Astrocyte of the spinal cord (primary cell): ENCODE measurements at regions not wholly inside any gene's neighbourhood (a gene's known extent, or its start where the extent isn't known, plus 50 kb on each side); places are given as distances from the start of the nearest gene placed in this dataset.

ENCODE experiments used
- DNase-seq: peaks from one replicate; pipeline ENCODE4 v3.0.0; 2011; ENCODE audit warnings: low read depth, low spot score
- H3K4me3 ChIP-seq: 2 replicates; pipeline ENCODE4 v1.5.1; 2011; ENCODE audit warnings: low read depth, mild to moderate bottlenecking, low read length, moderate library complexity
- in situ Hi-C: cut with HindIII; loops from 2 replicates; pipeline ENCODE4 v1.10.0; 2017; ENCODE audit warnings: low sequenced_read_pairs
- TF ChIP-seq, protein P1 (sequence below): IDR thresholded peaks from 2 replicates; pipeline ENCODE4 v1.5.1; 2012; ENCODE audit warnings: low read depth, mild to moderate bottlenecking, low read length, inconsistent platforms

DNA sequence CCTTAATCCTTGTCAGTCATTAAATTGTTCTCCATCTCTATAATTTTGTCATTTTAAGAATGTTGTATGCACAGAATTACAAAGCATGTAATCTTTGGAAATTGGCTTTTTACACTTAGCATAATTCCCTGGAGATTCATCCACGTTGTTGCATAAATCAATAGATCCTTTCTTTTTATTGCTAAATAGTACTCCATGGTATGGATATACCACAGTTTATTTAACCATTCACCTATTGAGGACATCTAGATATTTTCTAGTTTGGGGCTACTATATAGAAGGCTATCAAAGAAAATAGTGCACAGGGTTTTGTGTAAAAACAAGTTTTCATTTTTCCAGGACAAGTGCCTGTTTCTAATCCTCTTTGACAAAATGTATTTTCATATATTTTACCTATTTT, 523.6 kb upstream of the KLF12 start:
- no peak for DNase-seq
- in situ Hi-C loops = no loop called here
- H3K4me3 ChIP-seq = no peak overlapping the region
- TF ChIP-seq, protein P1, sequence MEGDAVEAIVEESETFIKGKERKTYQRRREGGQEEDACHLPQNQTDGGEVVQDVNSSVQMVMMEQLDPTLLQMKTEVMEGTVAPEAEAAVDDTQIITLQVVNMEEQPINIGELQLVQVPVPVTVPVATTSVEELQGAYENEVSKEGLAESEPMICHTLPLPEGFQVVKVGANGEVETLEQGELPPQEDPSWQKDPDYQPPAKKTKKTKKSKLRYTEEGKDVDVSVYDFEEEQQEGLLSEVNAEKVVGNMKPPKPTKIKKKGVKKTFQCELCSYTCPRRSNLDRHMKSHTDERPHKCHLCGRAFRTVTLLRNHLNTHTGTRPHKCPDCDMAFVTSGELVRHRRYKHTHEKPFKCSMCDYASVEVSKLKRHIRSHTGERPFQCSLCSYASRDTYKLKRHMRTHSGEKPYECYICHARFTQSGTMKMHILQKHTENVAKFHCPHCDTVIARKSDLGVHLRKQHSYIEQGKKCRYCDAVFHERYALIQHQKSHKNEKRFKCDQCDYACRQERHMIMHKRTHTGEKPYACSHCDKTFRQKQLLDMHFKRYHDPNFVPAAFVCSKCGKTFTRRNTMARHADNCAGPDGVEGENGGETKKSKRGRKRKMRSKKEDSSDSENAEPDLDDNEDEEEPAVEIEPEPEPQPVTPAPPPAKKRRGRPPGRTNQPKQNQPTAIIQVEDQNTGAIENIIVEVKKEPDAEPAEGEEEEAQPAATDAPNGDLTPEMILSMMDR = no peak

DNA sequence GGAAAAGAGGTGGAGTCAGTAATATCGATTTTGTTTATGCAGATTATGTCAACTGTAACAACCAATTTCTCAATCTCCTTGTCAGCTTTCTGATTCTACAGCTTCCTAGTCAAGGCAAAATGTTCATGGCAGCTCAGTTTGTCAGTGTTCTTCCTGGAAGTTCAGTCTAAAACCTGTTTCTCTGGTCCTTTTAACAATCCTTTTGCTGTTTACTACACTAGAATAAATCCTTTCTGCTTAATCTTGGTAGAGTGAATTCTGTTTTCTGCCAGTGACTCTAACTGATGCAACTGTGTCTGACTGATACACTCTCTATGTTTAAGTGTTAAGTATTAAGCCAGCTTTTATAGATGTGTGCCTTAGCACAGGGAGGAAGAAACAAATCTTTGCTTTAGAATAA, 516.9 kb upstream of the KLF12 start:
- in situ Hi-C loops = no loop called here
- TF ChIP-seq, protein P1 = no peak
- DNase-seq = no peak
- no peak overlapping the region for H3K4me3 ChIP-seq

DNA sequence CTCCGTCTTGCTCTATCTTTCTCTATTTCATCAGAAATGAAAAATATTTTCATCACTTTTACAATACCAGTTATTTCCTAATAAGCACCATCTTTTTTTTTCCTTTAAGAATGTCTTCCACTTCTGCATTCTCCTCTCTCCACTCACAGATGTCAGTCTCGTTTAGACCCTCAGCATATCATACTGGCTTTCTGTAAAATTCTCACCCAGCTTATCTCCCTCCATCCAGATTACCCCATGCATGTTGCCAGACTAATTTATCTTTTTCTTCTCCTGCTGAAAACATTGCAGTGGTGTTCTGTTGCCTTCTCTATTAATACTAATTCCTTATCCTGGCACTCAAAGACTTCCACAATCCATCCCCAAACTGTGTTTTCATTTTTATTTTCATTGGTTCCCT, 513.8 kb upstream of the KLF12 start:
- no peak for DNase-seq
- no peak overlapping the region for H3K4me3 ChIP-seq

DNA sequence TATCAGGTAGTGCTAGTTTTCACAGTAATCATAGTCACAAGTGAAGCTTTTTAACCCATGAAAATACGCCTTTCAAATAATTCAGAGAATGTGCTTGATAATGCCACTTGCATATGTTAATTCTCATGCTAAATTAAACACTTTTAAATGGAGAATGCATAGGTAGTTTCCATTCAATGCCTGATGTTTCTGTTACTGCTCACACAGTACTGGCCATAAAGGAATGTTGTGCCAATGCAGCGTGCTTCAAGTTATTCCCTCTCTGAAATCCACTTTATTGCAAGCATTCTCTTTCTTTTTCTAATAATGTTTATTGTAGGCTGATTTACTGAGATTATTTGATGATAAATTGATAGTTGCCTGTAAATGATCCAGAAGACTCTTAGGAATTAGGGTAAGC, 513.0 kb upstream of the KLF12 start:
- H3K4me3 ChIP-seq = no peak overlapping the region
- in situ Hi-C loops = no loop called here
- DNase-seq = no peak
- TF ChIP-seq, protein P1 = no peak

More for the DNA sequence above, 513.8 kb upstream of the KLF12 start:
- in situ Hi-C loops = no loop called here
- TF ChIP-seq, protein P1 = no peak

- DNase-seq = no peak
- in situ Hi-C loops = no loop called here
- TF ChIP-seq, protein P1 = no peak
- no peak overlapping the region for H3K4me3 ChIP-seq
These were observed 511.9 kb upstream of the KLF12 start for GRCh38 chr13:74646091-74646490.

GRCh38 chr13:74645586-74645985, 511.4 kb upstream of the KLF12 start:
- TF ChIP-seq, protein P1 = no peak
- in situ Hi-C loops = no loop called here
- no peak for DNase-seq

DNA sequence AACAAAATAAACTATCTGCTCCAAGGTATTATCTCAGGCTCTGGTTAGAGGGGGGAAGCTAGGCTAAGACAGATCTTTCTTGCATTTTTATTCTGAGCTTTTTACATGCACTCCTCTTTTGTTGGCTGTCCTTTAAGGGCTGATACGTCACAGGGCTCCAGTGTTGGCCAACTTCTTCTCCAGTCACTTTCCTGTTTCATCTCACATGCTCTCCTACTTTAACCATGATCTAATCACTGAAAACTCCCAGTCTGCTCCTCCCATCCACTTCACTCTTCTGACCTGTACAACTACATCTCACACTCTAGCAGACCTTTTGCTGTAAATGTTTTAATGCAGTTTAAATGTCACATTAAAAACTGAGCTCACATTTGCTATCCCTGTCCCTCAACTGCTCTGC, 510.0 kb upstream of the KLF12 start:
- DNase-seq = no peak
- TF ChIP-seq, protein P1 = no peak
- H3K4me3 ChIP-seq = no peak overlapping the region
- in situ Hi-C loops = no loop called here

More at GRCh38 chr13:74645586-74645985, 511.4 kb upstream of the KLF12 start:
- H3K4me3 ChIP-seq = no peak overlapping the region
